AG04449 (cell line): ENCODE measurements at regions not wholly inside any gene's neighbourhood (a gene's known extent, or its start where the extent isn't known, plus 50 kb on each side); places are given as distances from the start of the nearest gene placed in this dataset.
A peak's percentile ranks its signal among the peaks of the same experiment; 100 is the strongest.

Experiments used
- CTCF ChIA-PET: fragments of 350-600 bp; formaldehyde crosslinking; extraction: SDS; loops from one replicate; lab custom pipeline; 2021; ENCODE audit warnings: antibody characterized with exemption; lab: Yijun Ruan, JAX
- POLR2A ChIA-PET: fragments of 400-600, 350-600 bp; formaldehyde crosslinking; extraction: SDS; loops from one replicate; lab custom pipeline; 2020; ENCODE audit warnings: antibody characterized with exemption, inconsistent platforms; lab: Yijun Ruan, JAX
- DNase-seq: peaks from one replicate; pipeline ENCODE4 v3.0.0-alpha.2; 2010; ENCODE audit warnings: low read depth, low spot score
- H3K4me3 ChIP-seq: 2 replicates; pipeline ENCODE4 v1.5.1; 2011; ENCODE audit warnings: low read depth, mild to moderate bottlenecking, control low read depth, low read length
- TF ChIP-seq, protein P1 (sequence below): IDR thresholded peaks from one replicate; pipeline ENCODE4 v1.5.1; 2011; ENCODE audit warnings: mild to moderate bottlenecking, moderate library complexity, low read length, control low read depth, inconsistent platforms; ENCODE audit not compliant: insufficient read depth; ENCODE audit errors: missing control alignments

DNA sequence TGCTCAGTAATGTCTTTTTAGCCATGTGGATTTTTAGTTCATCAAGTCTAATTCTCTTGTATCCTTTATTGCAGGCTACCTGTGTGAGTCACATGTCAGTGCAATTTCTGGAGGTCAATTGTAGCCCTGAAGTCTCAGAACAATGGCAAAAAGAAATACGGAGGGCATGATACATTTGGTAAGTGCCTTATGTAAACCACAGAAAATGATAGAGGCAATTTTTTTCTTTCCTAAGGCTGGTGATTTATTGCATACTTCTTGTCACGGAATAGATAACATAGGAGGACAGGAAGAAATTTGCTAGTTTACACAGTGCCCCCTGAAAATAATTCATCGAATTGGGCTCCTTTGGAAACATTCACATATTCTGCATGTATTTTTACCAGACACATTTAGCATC lies 235.9 kb downstream of the DMRTA1 start:
- TF ChIP-seq, protein P1, sequence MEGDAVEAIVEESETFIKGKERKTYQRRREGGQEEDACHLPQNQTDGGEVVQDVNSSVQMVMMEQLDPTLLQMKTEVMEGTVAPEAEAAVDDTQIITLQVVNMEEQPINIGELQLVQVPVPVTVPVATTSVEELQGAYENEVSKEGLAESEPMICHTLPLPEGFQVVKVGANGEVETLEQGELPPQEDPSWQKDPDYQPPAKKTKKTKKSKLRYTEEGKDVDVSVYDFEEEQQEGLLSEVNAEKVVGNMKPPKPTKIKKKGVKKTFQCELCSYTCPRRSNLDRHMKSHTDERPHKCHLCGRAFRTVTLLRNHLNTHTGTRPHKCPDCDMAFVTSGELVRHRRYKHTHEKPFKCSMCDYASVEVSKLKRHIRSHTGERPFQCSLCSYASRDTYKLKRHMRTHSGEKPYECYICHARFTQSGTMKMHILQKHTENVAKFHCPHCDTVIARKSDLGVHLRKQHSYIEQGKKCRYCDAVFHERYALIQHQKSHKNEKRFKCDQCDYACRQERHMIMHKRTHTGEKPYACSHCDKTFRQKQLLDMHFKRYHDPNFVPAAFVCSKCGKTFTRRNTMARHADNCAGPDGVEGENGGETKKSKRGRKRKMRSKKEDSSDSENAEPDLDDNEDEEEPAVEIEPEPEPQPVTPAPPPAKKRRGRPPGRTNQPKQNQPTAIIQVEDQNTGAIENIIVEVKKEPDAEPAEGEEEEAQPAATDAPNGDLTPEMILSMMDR = no peak
- DNase-seq = no peak
- no peak overlapping the region for H3K4me3 ChIP-seq
- ChIA-PET CTCF (no interaction called here), POLR2A (no interaction called here)

DNA sequence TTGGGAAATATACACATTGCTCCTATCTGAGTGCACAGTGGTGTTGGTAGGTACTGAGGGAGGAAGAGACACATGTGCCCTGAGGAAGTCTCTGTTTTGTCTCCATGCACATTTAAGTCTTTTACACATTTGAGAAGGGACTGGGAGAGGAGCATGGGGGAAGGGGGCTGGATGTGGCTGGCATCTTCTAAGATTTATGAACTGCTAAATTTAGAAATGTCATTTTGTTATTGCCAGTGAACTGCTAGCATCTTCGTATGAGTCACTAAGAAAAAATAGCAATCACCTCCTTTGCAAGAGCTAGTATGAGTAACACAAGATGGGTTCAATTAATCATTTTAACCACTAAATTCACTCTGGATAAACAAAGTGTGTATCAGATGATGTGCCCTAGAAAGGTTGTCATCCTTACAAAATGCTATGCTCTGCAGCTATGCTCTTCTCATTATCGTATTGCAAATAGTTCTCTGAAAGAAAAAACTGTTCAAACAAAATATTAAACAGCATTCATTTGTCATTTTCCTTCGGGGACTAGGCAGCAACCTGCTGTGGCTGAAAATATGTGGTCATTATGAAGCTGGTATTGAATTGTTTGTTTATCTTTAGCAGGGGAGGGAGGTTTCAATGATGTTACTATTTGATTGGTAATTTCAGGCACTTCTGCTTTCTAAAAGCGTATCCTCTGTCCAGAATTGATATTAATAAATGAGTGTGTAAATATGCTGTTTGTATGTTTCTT lies 236.5 kb downstream of the DMRTA1 start:
- TF ChIP-seq, protein P1 = no peak
- H3K4me3 ChIP-seq = no peak overlapping the region
- peak; percentile 38 for DNase-seq
- POLR2A ChIA-PET = no interaction called here
- CTCF ChIA-PET = no interaction called here

DNA sequence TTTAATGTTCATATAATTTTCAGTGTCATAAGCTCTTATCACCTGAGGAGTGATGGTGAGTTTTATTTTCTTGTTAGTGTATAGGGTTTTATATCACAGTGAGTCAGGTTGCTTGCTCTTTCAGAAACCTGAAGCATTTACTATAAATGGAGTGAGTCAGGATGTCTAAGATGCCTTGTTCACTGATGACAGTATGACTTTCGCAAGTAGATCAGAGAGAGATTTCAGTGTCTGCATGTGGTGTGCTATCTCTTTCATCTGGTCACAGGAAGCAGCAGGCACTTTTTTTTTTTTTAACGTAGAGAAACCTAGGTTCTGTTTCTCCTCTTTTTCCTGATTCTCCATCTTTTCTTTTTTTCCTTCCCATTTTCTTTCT lies 237.1 kb downstream of the DMRTA1 start:
- DNase-seq = peak; percentile 31
- CTCF ChIA-PET = no interaction called here
- POLR2A ChIA-PET = no interaction called here
- H3K4me3 ChIP-seq = no peak overlapping the region
- TF ChIP-seq, protein P1 = no peak

DNA sequence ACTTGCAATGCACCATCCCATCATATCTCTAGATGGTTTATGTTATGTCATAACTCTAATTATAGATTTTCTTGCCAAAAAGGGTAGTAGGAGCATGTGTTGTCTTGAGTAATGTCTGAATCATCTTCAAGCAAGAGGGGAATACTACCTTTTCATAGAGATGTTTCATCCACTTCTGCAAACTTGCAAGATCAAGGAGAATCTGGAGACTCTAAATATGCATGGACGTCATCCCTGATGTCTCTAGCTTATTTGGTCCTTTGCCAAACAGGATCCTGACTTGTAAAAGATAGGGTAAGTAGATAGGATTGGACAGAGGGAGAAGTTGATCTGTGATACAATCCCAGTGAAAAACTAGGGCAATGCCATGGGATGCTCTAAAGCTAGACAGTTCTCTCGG lies 246.5 kb downstream of the DMRTA1 start:
- no peak for DNase-seq
- TF ChIP-seq, protein P1 = no peak
- ChIA-PET CTCF (no interaction called here), POLR2A (no interaction called here)
- H3K4me3 ChIP-seq = no peak overlapping the region

GRCh38 chr9:22700171-22700570 lies 253.5 kb downstream of the DMRTA1 start:
- DNase-seq = no peak
- ChIA-PET CTCF (no interaction called here), POLR2A (no interaction called here)
- TF ChIP-seq, protein P1 = no peak
- no peak overlapping the region for H3K4me3 ChIP-seq

- DNase-seq = no peak
- H3K4me3 ChIP-seq = no peak overlapping the region
- TF ChIP-seq, protein P1 = no peak
- CTCF ChIA-PET = no interaction called here
- POLR2A ChIA-PET = no interaction called here
Measured at GRCh38 chr9:22718653-22719052, 272.0 kb downstream of the DMRTA1 start.
